HG02943 (cell line): ENCODE measurements at regions not wholly inside any gene's neighbourhood (a gene's known extent, or its start where the extent isn't known, plus 50 kb on each side); places are given as distances from the start of the nearest gene placed in this dataset.
"Not testable (repeated sequence)": the region's sequence is repeated elsewhere in the genome, so short reads cannot be mapped to it uniquely, and the experiment has no call there.

ENCODE experiments used
- ATAC-seq: cut with Tn5 transposase; IDR thresholded peaks from one replicate; pipeline ENCODE4 v1.9.1; 2021; ENCODE audit warnings: mild to moderate bottlenecking, low read depth, moderate library complexity; ENCODE audit not compliant: unreplicated experiment

- no peak for ATAC-seq
Measured at GRCh38 chr6:21871831-21872230, 278.3 kb downstream of the SOX4 start.

- ATAC-seq: no peak
Measured at GRCh38 chr6:21872749-21873148, 279.2 kb downstream of the SOX4 start.

- no peak for ATAC-seq
Measured at GRCh38 chr6:21873562-21873961, 280.0 kb downstream of the SOX4 start.

GRCh38 chr6:21874372-21874771, 280.8 kb downstream of the SOX4 start:
- ATAC-seq: no peak

DNA sequence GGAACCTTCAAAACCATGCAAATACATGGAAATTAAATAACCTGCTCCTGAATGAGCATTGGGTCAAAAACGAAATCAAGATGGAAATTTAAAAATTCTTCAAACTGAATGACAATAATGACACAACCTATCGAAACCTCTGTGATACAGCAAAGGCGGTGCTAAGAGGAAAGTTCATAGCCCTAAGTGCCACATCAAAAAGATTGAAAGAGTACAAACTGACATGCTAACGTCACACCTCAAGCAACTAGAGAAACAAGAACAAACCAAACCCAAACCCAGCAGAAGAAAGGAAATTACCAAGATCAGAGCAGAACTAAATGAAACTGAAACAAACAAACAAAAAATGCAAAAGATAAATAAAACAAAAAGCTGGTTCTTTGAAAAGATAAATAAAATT, 283.5 kb downstream of the SOX4 start:
- ATAC-seq: not testable (repeated sequence)

DNA sequence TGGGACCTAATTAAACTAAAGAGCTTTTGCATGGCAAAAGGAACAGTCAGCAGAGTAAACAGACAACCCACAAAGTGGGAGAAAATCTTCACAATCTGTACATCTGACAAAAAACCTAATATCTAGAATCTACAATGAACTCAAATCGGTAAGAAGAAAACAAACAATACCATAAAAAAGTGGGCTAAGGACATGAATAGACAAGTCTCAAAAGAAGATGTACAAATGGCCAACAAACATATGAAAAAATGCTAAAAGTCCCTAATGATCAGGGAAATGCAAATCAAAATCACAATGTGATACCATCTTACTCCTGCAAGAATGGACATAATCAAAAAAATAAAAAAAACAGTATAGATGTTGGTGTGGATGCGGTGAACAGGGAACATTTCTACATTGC, 286.7 kb downstream of the SOX4 start:
- ATAC-seq: not testable (repeated sequence)

DNA sequence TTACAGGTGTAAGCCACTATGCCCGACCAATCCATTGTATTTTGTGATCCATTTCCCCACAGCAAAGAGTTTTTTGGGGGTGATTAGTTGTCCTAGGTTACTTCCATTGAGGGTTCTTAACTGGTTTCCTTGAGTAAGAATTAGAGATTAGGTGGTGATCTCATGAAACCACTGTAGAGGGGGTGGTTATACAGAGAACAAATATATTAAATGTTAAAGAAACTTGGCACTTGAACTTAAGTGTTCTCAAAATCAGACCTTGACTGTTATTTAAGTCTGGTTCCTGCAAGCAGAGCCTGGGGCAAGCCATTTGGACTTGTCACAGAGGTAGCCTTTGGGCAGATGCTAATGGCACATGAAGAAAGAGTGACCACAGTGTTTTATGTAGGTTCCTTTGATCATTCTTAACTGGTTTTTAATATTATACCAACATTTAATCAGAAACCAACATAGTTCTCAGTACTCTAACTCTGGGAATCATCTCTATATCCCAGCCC, 288.5 kb downstream of the SOX4 start:
- no peak for ATAC-seq

- no peak for ATAC-seq
Measured at GRCh38 chr6:21883595-21884328, 290.2 kb downstream of the SOX4 start.

GRCh38 chr6:21885111-21885510, 291.6 kb downstream of the SOX4 start:
- no peak for ATAC-seq

- ATAC-seq: no peak
Measured at GRCh38 chr6:21885532-21886114, 292.1 kb downstream of the SOX4 start.

GRCh38 chr6:21886542-21887151, 293.1 kb downstream of the SOX4 start:
- ATAC-seq: no peak

GRCh38 chr6:21887231-21888185, 294.0 kb downstream of the SOX4 start:
- ATAC-seq: no peak

GRCh38 chr6:21891080-21891479, 297.5 kb downstream of the SOX4 start:
- ATAC-seq: no peak

DNA sequence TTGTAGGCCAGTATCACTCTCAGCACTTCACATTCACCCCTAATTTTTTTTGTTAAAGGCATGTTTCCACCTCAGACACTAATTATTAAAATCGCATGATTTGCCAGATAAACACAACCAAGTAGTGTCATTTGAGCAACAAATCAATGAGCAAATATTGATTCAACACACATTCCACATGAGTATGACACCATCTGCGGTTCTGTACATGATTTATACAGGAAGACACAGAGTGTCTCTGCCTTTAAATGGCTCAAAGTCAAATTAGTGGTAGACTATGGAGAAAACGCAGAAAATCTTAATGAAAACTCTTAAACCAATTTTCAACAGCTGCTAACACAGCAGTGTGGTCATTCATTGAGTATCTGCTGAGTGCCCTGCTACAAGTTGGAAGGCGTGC, 300.2 kb downstream of the SOX4 start:
- ATAC-seq: no peak

- no peak for ATAC-seq
Measured at GRCh38 chr6:21895555-21895954, 302.0 kb downstream of the SOX4 start.

DNA sequence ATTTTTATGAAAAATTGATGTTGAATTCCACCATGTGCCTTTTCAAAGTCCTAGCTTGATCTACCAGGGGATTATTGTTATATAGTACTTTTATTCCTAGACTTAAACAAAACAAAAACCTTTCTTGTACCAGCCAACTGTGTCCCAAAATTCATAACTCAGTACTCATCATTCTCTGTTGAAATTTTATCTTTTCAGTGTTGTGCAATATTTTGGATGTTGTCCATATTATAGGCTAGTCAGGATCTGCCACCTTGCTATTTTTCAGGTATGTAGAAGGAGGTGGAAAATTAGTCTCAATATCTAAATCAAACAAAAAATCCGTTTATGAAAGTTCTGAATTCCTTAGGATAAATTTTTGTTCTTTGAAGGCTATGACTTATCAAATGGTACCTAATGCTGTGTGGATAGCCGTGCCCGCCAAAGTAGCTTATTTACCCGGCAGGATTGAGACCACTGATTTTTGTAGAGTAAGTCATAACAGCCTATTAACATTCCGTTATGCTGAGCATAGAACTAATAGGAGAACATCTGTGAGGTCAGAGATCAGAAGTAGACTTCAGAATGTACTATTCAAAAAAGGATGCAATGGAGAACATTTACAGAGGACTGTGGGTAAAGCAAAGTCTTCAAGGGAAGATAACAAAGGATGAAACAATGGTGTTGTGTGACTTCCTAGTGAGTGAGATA, 304.7 kb downstream of the SOX4 start:
- no peak for ATAC-seq

GRCh38 chr6:21899708-21900107, 306.2 kb downstream of the SOX4 start:
- ATAC-seq: no peak

GRCh38 chr6:21900730-21901129, 307.2 kb downstream of the SOX4 start:
- no peak for ATAC-seq

DNA sequence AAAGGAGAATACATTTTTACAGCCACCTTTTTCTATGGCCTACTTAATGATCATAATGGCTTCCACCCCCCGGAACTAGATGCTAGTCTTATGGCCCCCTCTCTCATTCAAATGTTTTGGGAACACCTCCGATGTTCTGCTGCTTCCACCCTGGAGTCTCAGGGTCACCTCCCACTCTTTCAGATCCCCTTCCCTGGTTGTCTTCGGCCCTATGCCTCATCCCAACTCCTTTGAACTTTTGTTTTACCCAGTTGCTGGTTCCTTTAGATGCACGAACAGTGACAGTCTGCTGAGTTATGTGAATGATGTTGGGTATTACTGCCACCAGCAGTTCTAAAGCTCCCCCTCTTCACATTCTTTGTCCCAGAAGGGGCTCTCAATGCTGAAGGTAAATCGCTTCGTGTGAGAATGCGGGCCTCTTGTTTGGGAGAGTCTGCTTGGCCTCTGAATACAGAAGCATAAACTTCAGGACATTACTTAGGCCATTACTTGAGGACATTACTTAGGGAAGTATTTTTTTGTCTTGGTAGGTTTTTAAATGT, 309.1 kb downstream of the SOX4 start:
- ATAC-seq: no peak

- ATAC-seq: no peak
Measured at GRCh38 chr6:21905531-21905930, 312.0 kb downstream of the SOX4 start.
